ENCODE measurements at regions not wholly inside any gene's neighbourhood (a gene's known extent, or its start where the extent isn't known, plus 50 kb on each side); places are given as distances from the start of the nearest gene placed in this dataset.

- DNase-seq: no peak
Observed at GRCh38 chrX:10021461-10022272, 54.5 kb downstream of the CLDN34 start.

DNA sequence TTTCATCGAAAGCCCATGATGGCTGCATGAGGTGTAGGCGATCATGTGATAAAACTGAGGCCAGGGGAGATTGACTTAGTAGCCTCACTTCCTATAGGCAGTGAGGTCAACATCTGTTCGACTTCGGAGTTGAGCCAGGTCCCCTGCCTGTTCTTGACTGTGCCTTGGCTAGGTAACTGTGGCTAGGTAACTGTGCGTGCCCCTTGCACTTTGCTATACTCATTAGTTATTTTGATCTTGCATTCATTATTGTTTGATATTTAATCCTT is 55.0 kb downstream of the CLDN34 start:
- no peak for DNase-seq

- DNase-seq: no peak
Observed at GRCh38 chrX:10022580-10023245, 55.6 kb downstream of the CLDN34 start.

- DNase-seq: no peak
Observed at GRCh38 chrX:10023821-10024220, 56.7 kb downstream of the CLDN34 start.

- DNase-seq: no peak
Observed at GRCh38 chrX:10025742-10026493, 58.8 kb downstream of the CLDN34 start.

- DNase-seq: no peak
Observed at GRCh38 chrX:10028283-10029104, 61.3 kb downstream of the CLDN34 start.

DNA sequence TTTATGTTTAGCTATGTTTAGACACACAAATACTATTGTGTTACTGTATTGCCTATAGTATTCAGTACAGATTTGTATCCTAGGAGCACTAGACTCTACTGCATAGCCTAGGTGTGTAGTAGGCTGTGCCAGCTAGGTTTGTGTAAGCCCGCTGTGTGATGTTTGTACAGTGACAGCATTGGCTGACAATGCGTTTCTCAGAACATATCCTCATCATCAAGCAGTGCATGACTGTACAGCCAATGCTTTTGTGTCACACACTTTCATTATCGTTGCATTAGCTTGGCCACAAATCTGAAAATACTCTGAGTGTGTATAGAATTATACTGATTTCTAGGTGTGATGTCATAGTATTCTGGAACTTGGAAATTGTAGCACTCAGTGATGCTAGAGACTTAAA is 63.4 kb downstream of the CLDN34 start:
- no peak for DNase-seq

DNA sequence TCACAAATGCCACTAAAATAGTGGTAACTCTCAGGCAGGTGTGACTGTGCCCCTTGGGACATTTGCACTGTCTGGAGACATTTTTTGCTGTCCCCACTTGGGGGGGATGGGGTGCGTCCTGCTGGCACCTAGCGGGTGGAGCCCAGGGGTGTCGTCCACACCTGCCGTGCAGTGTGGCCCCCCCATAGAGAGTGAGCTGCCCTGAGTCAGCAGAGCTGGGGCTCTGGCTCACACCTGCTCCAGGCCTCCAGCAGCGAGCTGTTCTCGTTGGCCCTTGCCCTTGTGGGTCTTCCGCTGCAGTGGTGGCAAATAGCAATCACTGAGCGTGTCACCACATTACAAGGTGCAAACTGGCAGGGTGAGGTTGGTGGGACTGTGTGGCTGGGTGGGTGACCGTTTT is 64.6 kb downstream of the CLDN34 start:
- DNase-seq: no peak

GRCh38 chrX:10032147-10032546 is 65.0 kb downstream of the CLDN34 start:
- no peak for DNase-seq

DNA sequence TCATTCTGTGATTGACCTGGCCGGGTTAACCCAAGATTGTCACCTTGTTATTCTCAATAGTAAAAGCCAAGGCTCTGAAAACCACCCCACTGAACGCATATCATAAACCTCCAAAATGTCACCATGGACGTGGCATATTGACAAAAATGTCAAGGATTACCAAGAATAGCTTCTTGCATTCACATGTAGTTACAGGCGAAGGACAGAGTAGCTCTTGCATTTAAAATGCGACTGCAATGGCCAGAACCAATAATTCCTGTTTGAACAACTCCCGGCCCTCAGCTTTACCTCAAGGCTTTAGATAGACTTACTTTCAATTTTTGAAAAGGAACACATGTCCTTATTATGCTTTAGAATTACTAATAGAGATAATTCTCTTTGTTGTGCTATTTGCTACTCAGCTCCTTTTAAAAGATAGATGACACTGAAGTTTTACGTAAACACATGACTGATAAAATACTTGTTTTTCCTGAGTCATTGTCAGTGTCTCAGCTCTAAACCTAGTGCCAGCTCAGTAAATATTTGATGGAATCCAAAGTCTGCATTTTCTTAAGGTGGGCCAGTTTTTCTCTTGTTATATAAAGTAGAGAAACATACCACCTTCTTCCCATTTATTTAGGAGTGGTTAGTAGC is 66.3 kb downstream of the CLDN34 start:
- DNase-seq: no peak

GRCh38 chrX:10034740-10035260 is 67.6 kb downstream of the CLDN34 start:
- no peak for DNase-seq

DNA sequence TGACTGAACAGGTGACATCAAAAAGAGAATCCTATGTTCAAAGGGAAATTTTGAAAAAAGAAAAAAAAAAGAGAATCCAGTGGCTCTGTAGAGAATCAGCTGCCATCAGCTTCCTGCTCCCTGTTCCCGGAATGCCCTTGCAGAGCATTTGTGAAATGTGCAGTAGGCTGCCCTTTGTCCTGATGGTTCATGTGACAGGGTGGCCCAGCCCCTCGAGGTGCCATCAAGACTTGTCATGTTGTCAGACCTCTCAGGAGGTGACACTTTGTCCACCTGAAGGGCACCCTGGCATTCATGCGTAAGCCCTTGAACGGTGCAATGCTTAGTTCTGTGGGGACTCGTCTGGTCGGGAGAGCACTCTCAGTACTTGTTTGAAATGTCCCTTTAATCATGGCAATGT is 71.4 kb downstream of the CLDN34 start:
- no peak for DNase-seq

GRCh38 chrX:10039821-10040793 is 72.9 kb downstream of the CLDN34 start:
- DNase-seq: no peak

DNA sequence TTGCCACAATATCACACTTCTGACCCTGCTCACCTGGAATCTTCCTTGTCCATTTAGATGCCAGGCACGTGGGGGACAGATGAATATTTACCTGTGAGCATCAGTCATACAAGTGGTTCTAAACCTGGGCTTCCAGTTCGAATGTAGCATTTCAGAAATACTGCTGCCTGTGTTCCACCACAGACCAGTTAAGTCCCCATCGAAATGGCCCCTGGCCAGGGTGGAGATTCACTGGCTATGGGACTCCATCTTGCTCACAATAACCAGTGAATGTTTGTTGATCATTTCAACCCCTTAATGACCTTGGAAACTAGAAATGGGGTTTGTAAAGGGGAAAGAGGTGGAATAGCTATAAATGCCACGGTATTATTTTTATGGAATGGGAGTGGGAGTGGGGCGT is 73.8 kb downstream of the CLDN34 start:
- DNase-seq: no peak

DNA sequence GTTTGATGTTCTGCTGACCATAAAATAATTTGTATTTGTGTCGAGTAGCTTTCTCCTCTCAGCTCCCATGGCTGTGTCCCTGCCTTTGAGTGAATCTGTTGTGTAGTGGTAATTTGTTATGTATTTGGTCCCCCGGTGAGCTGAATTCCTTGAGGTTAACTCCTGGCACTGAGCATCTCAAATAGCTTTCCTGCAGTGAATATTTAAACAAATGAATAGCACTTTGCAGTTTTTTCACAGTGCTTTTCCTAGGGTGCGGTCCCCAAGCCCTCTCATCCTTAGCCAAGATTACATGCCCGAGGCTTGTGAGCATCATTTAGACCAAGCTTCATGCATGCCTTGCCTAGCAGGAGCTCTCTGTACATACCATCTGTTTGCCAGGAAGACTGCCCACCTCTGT is 74.2 kb downstream of the CLDN34 start:
- no peak for DNase-seq

DNA sequence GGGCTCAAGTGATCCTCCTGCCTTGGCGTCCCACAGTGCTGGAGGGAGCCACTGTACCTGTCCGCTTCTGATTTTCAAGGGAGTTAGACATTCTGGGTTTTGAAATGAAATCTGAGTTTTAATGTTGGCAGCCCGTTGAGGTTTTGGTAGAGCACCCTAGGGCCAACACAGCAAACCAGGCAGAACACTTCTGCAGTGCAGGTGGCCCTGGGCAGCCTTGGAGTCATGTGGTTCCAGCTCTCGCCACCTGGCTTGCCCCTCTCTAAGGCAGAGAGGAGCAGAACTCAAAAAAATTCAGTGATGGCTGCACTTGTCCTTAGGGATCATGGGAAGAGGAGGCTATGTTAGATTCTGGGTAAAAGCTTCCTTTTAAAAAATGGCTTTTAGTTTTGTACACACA is 74.9 kb downstream of the CLDN34 start:
- no peak for DNase-seq

GRCh38 chrX:10043386-10043785 is 76.2 kb downstream of the CLDN34 start:
- no peak for DNase-seq

GRCh38 chrX:10044021-10044420 is 76.9 kb downstream of the CLDN34 start:
- DNase-seq: no peak

DNA sequence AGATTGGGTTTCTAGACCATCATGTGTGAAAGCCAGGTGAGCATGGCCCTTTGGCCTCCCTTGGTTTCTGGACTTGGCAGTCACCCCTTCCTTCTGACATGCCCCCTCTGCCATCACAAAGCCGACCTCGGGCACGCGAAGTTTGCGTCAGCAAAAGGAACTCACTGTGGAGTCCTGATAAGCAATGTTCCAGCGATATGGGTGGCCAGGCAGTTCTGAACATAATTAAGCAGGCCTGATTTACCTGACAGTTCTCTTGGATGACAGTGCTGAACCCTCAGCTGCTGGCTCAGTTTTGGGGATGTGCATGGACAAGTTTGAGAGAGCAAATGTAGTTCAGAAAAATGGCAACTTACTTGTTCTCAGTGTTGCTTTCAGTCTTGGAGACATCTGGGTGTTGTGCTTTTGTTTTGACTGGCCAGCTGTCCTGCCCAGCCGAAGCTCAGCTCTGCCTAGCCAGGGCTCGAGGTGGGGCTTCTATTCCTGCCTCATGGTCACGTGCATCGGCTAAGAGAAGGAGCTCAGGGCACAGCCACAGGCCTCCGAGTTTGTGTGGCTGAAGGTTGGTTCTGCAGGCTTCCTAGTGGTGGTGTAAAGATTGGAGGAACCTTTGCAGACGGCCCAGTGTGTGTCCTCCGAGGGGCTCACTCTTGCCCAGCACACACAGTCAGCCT is 78.3 kb downstream of the CLDN34 start:
- DNase-seq: no peak

DNA sequence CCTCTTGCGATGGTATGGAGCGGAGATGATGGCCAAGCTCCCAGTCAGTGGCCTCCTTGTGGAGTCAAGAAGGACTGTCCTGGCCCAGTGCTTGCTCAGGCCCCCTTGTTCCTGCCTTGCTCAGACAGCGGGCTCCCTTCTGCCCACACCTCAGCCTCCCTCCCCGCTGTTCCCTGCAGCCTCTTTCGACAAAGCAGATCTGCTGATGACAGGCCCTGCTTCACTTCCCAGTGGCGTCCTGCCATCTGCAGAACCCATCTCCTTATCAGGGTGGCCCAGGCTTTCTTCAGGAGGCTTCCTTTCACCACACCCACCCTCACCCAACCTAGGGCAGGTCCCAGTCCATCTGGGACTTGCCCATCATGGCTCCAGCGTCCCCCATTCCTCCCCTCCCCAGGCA is 80.0 kb downstream of the CLDN34 start:
- no peak for DNase-seq

DNA sequence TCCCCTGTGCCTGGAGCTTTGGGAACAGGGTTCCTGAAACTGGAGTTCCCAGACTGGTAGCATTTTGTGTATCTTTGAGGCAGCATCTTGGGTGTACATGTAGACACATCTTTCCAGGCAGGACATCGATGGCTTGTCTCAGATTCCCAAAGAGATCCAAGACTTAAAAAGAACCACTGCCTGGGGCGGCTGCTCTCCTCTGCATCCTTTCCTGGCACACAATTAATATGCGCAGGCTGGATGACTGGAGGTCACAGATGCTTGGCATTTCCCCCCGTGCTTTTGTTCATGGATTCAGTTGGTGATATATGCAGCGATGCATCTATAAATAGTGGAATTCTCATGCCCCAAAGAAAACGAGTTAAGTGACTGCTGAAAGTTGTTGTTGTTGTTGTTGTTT is 80.5 kb downstream of the CLDN34 start:
- no peak for DNase-seq
